Keratinocyte (primary cell): ENCODE measurements at regions not wholly inside any gene's neighbourhood (a gene's known extent, or its start where the extent isn't known, plus 50 kb on each side); places are given as distances from the start of the nearest gene placed in this dataset.

Experiments
- CTCF ChIP-seq, 3 experiments: IDR thresholded peaks in 1 of 3; conservative IDR thresholded peaks in 1 of 3; optimal IDR thresholded peaks in 1 of 3; 2 replicates in 2 of 3; 3 replicates in 1 of 3; pipeline versions ENCODE3 to v1.5.1; 2011; ENCODE audit warnings: low read length in 3 of 3, mild to moderate bottlenecking in 3 of 3, moderate library complexity in 2 of 3, control low read depth in 1 of 3, inconsistent platforms in 1 of 3; ENCODE audit not compliant: insufficient read depth in 2 of 3; ENCODE audit errors: extremely low read depth in 1 of 3
- EZH2 ChIP-seq: IDR thresholded peaks from one replicate; pipeline ENCODE4 v1.6.1; 2012; ENCODE audit warnings: inconsistent platforms, mild to moderate bottlenecking, low read length, moderate library complexity

DNA sequence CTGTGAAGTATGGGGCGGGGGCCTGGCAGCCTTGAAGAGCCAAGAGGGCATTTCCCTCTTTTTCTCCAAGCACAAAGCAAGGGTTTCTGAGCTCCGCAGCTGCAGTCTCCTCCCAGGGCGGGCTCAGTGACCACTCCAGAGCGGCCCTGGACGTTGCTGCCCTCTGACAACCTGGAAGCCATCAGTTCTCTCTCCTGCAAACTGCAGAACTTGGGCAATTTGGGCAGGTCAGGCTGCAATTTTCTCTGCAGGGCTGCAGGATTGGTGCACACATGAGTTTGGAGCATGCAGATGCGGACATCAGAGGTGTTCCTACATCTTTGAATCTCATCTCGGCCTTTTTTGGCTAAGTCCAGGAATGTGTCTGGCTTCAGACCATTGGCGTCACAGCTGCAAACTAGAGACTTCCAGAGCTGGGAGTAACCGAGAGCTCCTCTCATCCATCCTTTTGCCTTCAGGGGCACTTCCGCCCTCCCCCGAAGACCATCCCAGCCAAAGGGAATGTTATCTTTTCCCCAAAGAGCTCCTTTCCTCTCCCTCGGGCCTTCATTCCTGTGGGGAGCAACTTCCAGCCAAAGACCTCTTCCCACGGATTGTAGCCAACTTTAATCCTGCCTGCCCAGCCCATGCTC, 139.6 kb upstream of the WNT4 start:
- TF ChIP-seq CTCF (optimal IDR thresholded peaks at IDR 0.05 in 1 of 3, IDR thresholded peaks at IDR 0.05 in 1 of 3, conservative IDR thresholded peaks at IDR 0.05 in 1 of 3; ENCODE audit: extremely low read depth in 1 of 3, insufficient read depth in 2 of 3, low read length in 3 of 3): no peak
- no peak for TF ChIP-seq EZH2
